ENCODE measurements at regions not wholly inside any gene's neighbourhood (a gene's known extent, or its start where the extent isn't known, plus 50 kb on each side); places are given as distances from the start of the nearest gene placed in this dataset.
"Not testable (repeated sequence)": the region's sequence is repeated elsewhere in the genome, so short reads cannot be mapped to it uniquely, and the experiment has no call there.

- no peak for DNase-seq (ENCODE audit: low read depth)
Measured at GRCh38 chr11:90438069-90438468, 215.2 kb upstream of the CHORDC1 start.

GRCh38 chr11:90434858-90435257 is 212.0 kb upstream of the CHORDC1 start:
- DNase-seq (ENCODE audit: low read depth), result no peak

GRCh38 chr11:90428836-90429235 is 206.0 kb upstream of the CHORDC1 start:
- DNase-seq (ENCODE audit: low read depth), result no peak

- DNase-seq (ENCODE audit: low read depth), result no peak
Measured at GRCh38 chr11:90426442-90426841, 203.6 kb upstream of the CHORDC1 start.

- no peak for DNase-seq (ENCODE audit: low read depth)
Measured at GRCh38 chr11:90423378-90423777, 200.5 kb upstream of the CHORDC1 start.

GRCh38 chr11:90422787-90423186 is 199.9 kb upstream of the CHORDC1 start:
- DNase-seq (ENCODE audit: low read depth), result not testable (repeated sequence)

- no peak for DNase-seq (ENCODE audit: low read depth)
Measured at GRCh38 chr11:90414221-90414620, 191.4 kb upstream of the CHORDC1 start.

- no peak for DNase-seq (ENCODE audit: low read depth)
Measured at GRCh38 chr11:90407350-90407749, 184.5 kb upstream of the CHORDC1 start.

GRCh38 chr11:90392692-90393091 is 169.8 kb upstream of the CHORDC1 start:
- DNase-seq (ENCODE audit: low read depth), result no peak

- DNase-seq (ENCODE audit: low read depth), result no peak
Measured at GRCh38 chr11:90391756-90392155, 168.9 kb upstream of the CHORDC1 start.

- DNase-seq (ENCODE audit: low read depth), result no peak
Measured at GRCh38 chr11:90380206-90380605, 157.4 kb upstream of the CHORDC1 start.

GRCh38 chr11:90373971-90374370 is 151.1 kb upstream of the CHORDC1 start:
- DNase-seq (ENCODE audit: low read depth), result no peak

GRCh38 chr11:90364527-90364926 is 141.7 kb upstream of the CHORDC1 start:
- no peak for DNase-seq (ENCODE audit: low read depth)

- DNase-seq (ENCODE audit: low read depth), result no peak
Measured at GRCh38 chr11:90363739-90364138, 140.9 kb upstream of the CHORDC1 start.

- no peak for DNase-seq (ENCODE audit: low read depth)
Measured at GRCh38 chr11:90355200-90355599, 132.4 kb upstream of the CHORDC1 start.

- no peak for DNase-seq (ENCODE audit: low read depth)
Measured at GRCh38 chr11:90349731-90350130, 126.9 kb upstream of the CHORDC1 start.

GRCh38 chr11:90344546-90344945 is 121.7 kb upstream of the CHORDC1 start:
- DNase-seq (ENCODE audit: low read depth), result no peak

- no peak for DNase-seq (ENCODE audit: low read depth)
Measured at GRCh38 chr11:90343673-90344072, 120.8 kb upstream of the CHORDC1 start.

GRCh38 chr11:90341986-90342385 is 119.1 kb upstream of the CHORDC1 start:
- DNase-seq (ENCODE audit: low read depth), result no peak

GRCh38 chr11:90332415-90332814 is 109.6 kb upstream of the CHORDC1 start:
- DNase-seq (ENCODE audit: low read depth), result no peak

- DNase-seq (ENCODE audit: low read depth), result no peak
Measured at GRCh38 chr11:90330632-90331031, 107.8 kb upstream of the CHORDC1 start.

- no peak for DNase-seq (ENCODE audit: low read depth)
Measured at GRCh38 chr11:90329043-90329442, 106.2 kb upstream of the CHORDC1 start.

- DNase-seq (ENCODE audit: low read depth), result no peak
Measured at GRCh38 chr11:90326647-90327046, 103.8 kb upstream of the CHORDC1 start.

GRCh38 chr11:90323289-90323688 is 100.4 kb upstream of the CHORDC1 start:
- no peak for DNase-seq (ENCODE audit: low read depth)

GRCh38 chr11:90321018-90321417 is 98.2 kb upstream of the CHORDC1 start:
- DNase-seq (ENCODE audit: low read depth), result no peak

Measured in activated T-cell treated with anti-CD3 and anti-CD28 coated beads for 48 hours (primary cell).